GM08714 (cell line): ENCODE measurements at regions not wholly inside any gene's neighbourhood (a gene's known extent, or its start where the extent isn't known, plus 50 kb on each side); places are given as distances from the start of the nearest gene placed in this dataset.

Experiments
- H3K4me3 ChIP-seq: fragments of 200-500 bp; sonication (Bioruptor generic); 2 replicates; pipeline ENCODE4 v1.5.1; 2014; ENCODE audit warnings: mild to moderate bottlenecking, low read length, inconsistent platforms
- ZNF274 ChIP-seq: IDR thresholded peaks from 2 replicates; pipeline ENCODE4 v1.6.1; 2012; ENCODE audit warnings: mild to moderate bottlenecking, low read depth, low read length

DNA sequence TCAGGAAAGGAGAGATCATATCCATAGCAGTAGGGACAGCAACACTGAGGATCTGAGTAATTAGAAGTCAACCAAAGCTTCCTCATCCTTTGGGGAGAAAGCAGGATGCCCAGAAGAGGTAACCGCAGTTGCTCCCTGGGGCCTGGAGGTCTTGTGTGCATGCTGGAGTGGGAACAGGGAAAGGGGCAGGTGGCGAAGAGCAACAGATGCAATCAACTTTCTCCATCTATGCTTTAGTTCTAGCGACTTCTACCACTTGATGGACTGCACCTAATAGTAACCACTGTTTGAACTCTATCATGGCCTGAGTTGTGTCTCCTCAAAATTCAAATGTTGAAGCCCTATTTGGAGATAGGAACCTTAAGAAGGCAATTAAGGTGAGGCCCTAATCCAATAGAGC lies 503.8 kb downstream of the NPIPA7 start:
- TF ChIP-seq ZNF274, result no peak
- H3K4me3 ChIP-seq, result no peak overlapping the region

GRCh38 chr16:16884451-16884850 lies 505.5 kb downstream of the NPIPA7 start:
- TF ChIP-seq ZNF274, result no peak
- H3K4me3 ChIP-seq, result no peak overlapping the region

DNA sequence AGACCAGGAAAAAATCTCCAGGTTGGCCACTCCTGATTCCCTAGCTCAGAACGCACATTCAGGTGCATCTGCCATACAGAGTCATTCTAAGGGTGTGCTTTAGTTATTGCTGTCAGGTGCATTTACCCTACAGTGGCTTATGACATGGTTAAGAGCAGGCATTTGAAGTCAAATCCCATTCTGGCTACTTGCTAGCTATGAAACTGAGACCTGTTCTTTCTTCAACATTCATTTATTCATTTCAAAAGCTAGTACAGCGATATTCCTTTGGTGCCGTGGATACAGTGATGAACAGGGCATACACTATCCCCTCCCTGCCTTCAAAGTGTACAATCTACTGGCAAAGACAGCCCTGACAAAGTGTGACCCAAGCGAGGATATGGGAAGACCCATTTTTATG lies 508.3 kb downstream of the NPIPA7 start:
- no peak overlapping the region for H3K4me3 ChIP-seq
- no peak for TF ChIP-seq ZNF274

DNA sequence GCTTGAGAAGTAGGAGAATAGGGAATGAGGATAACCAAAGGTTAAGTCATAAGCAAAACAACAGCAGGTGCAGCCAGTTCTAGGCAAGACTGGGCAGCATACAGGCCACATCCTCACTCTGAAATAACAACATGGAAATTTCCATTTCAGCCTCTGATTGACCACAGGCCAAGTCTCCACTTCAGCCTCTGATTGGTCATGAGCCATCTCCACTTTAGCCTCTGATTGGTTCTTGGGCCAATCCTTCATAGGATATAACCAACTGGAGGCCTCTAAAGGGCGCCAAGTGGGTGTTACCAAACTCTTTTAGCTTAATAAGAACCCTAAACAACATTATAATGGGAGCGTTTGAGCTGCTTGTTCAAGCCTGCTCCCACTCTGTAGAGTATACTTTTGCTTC lies 512.0 kb downstream of the NPIPA7 start:
- H3K4me3 ChIP-seq, result no peak overlapping the region
- no peak for TF ChIP-seq ZNF274

DNA sequence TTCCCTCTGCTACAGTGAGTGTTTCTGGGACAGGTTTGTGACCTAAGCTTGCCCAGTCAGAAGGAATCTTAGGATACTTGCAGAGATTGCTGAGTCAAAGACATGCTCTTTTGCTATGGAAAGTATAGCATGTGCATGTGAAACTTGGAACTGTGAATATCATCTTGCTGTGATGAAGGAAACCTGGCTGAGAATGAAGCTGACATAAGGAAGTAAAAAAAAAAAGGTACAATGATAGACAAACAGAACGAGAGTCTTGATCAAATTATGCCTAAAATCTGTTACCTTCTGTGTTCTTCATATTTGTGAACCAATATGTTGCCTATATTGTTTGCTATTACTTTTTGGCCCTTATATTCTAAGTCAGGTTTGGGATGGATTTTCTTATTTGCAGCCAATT lies 525.7 kb downstream of the NPIPA7 start:
- H3K4me3 ChIP-seq, result no peak overlapping the region
- no peak for TF ChIP-seq ZNF274

DNA sequence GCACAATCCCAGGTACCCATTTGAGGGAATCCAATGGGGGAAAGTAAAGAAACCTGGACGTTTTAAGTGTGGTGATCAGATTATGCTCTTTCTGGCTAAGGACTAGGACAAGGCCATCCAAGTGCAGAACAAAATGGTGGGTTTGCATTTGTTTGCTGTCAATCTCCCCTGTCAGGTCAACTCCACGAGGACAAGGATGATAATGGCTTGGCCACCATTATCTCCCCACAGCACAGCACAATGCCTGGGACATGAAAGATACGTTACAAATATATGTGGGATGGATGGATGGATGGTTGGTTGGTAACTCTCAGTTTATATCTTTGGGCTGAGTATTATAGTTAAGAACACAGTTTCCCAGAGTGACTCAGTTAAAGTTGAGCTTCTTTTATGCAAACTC lies 526.9 kb downstream of the NPIPA7 start:
- no peak overlapping the region for H3K4me3 ChIP-seq
- no peak for TF ChIP-seq ZNF274

DNA sequence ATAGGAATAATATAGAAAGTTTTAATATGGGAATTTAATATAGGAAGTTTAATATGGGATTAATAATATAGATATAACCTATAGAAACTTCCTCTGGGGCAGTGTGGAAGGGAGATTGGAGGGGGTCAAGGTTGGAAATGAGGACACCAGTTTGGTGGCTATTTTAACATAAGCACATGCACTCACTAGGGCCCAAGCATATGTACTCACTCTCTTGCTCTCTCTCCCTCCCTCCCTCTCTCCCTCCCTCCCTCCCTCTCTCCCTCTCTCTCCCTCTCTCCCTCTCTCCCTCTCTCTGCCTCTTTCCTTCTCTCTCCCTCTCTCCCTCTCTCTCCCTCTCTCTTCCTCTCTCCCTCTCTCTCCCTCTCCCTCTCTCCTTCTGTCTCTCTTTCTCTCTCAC lies 528.1 kb downstream of the NPIPA7 start:
- no peak for TF ChIP-seq ZNF274
- no peak overlapping the region for H3K4me3 ChIP-seq

DNA sequence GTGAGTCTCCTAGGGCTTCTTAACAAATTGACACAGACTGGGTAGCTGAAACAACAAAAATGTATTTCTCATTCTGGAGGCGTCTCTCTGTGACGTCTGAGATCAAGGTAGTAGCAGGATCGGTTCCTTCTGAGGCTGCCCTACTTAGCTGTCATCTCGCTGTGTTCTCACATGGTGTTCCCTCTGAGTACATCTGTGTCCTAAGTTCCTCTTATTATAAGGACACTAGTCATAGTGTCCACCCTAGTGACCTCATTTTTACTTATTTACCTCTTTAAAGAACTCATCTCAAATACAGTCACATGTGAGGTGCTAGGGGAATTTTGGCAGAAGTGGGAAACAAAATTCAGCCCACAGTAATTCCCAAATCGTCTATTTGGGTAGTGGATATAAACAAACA lies 529.1 kb downstream of the NPIPA7 start:
- TF ChIP-seq ZNF274, result no peak
- H3K4me3 ChIP-seq, result no peak overlapping the region

DNA sequence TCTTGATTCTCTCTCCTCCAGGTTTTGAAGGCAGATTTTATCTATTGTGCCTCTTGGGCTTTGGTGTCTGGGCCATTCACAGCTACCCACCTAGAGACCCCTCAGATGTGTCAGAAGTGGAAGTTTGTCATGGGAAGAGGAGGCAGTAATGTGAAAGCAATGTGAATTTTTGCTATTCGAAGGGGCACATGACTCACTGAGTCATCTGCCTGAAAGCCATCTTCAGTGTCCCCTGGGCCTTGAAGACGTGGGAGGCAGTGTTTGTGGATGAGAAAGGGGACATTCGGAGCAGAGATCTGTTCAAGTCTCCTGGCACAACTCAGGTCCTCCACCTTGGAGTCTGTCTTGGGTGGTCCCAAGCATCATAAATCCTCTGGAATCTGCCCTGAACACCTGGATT lies 530.2 kb downstream of the NPIPA7 start:
- H3K4me3 ChIP-seq, result no peak overlapping the region
- TF ChIP-seq ZNF274, result no peak

DNA sequence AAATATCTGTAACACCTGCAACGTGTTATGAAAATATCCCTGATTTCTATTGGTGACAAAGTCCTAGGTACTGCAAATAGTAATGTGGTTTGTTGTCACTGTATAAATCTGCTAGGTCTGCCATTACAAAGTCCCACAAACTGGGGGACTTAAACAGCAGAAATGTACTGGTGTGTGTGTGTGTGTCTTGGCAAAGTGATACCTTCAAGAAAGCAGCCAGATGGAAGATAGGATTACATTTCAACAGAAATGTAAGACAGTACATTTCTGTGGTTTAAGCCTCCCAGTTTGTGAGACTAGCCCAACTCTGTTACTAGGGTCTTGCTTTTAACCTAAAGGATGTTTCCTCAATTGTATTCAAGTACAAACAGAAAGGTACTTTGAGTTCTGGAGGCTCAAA lies 531.7 kb downstream of the NPIPA7 start:
- H3K4me3 ChIP-seq, result no peak overlapping the region
- no peak for TF ChIP-seq ZNF274

- no peak for TF ChIP-seq ZNF274
- H3K4me3 ChIP-seq, result no peak overlapping the region
These were observed 536.8 kb downstream of the NPIPA7 start for GRCh38 chr16:16915771-16916170.

DNA sequence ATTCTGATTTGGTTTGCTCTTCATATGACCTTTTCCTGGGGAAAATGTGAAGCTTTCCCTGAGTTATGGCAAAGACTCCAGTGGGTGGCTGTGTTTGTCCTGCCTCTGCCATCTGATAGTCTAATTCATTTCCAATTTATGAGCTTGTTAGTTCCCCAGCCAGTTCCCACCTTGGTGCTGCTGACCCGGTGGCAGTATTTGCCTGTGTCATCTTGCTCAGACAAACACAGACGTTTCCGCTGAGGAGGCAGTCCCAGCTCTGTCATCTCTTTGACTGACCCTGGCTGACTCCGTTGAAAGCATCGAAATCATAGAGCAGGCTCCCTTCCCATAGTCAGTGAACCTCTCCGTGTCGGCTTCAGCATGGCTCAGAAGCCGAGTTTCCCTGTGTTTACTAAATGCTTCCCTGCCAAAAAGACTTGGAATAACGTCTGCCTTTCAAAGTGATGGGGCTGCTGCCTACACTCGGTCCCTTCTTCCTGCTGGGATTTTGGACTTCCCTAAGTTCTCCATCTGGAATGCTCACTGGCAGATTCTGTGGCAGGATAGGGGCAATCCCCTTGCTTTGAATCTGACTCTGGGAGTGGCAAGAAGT lies 538.3 kb downstream of the NPIPA7 start:
- no peak for TF ChIP-seq ZNF274
- H3K4me3 ChIP-seq, result no peak overlapping the region

- no peak overlapping the region for H3K4me3 ChIP-seq
- no peak for TF ChIP-seq ZNF274
These were observed 544.5 kb downstream of the NPIPA7 start for GRCh38 chr16:16923479-16923878.

GRCh38 chr16:16924613-16925012 lies 545.7 kb downstream of the NPIPA7 start:
- no peak overlapping the region for H3K4me3 ChIP-seq
- TF ChIP-seq ZNF274, result no peak

- no peak overlapping the region for H3K4me3 ChIP-seq
- no peak for TF ChIP-seq ZNF274
These were observed 545.3 kb downstream of the XYLT1 start for GRCh38 chr16:16925432-16925831.

DNA sequence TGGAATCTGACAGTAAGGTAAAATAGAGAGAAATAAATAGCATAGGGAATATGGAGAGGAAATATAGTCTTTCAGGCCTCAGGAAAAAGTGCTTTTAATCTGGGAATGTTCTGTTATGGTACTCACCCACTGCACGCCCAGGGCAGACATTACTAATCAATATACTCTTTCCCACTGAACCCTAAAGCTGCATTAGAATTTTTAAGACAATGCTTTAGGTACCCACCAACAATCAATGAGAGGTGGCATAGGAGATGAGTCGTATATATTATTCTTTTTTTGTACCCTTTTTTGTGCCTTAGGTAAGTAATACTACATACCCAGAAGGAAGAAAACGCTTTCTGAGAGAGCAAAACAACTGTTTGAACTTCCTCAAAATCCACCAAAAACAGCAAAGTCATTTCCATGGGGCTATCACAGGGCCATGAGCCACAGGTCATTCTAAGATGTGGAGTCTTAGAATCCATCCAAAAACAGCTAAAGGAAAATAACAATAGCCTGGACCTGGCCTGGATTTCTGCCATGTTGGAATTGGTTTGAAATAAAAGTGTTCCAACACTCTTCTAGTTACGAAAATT lies 542.1 kb downstream of the XYLT1 start:
- no peak for TF ChIP-seq ZNF274
- no peak overlapping the region for H3K4me3 ChIP-seq
